OCI-LY3 (cell line): ENCODE measurements at regions not wholly inside any gene's neighbourhood (a gene's known extent, or its start where the extent isn't known, plus 50 kb on each side); places are given as distances from the start of the nearest gene placed in this dataset.

ENCODE experiments used
- H2AFZ ChIP-seq: fragments of 200-600, 300-600 bp; shearing (Covaris generic); 2 replicates; pipeline ENCODE4 v1.6.0; 2014; ENCODE audit warnings: antibody characterized with exemption, low read depth, low read length
- H3K27ac ChIP-seq: fragments of 200-600, 300-600 bp; sonication (generic); 2 replicates; pipeline ENCODE4 v1.5.1; 2014; ENCODE audit warnings: mild to moderate bottlenecking, low read length, moderate library complexity, mixed read lengths
- H3K27me3 ChIP-seq: fragments of 200-600, 300-600 bp; sonication (generic); 2 replicates; pipeline ENCODE4 v1.6.1; 2014; ENCODE audit warnings: low read depth, low read length, mixed read lengths
- H3K36me3 ChIP-seq: fragments of 200-600, 300-600 bp; sonication (generic); replicated peaks from 2 replicates; pipeline ENCODE3; 2014; ENCODE audit warnings: low read depth, low read length, mixed read lengths
- H3K4me1 ChIP-seq: fragments of 300-600, 200-600 bp; sonication (generic); 2 replicates; pipeline ENCODE4 v1.6.1; 2014; ENCODE audit warnings: low read length, mixed read lengths
- H3K4me2 ChIP-seq: fragments of 200-600, 300-600 bp; sonication (generic); 2 replicates; pipeline ENCODE4 v1.6.1; 2014; ENCODE audit warnings: low read length, mixed read lengths
- H3K4me3 ChIP-seq: fragments of 300-600, 200-600 bp; sonication (generic); 2 replicates; pipeline ENCODE4 v1.5.1; 2014; ENCODE audit warnings: antibody characterized with exemption, mild to moderate bottlenecking, low read length, moderate library complexity
- H3K79me2 ChIP-seq: fragments of 300-600, 200-600 bp; shearing (Covaris generic); 2 replicates; pipeline ENCODE4 v1.6.1; 2014; ENCODE audit warnings: mild to moderate bottlenecking, low read length, mixed read lengths
- H3K9ac ChIP-seq: fragments of 300-600, 200-600 bp; shearing (Covaris generic); 2 replicates; pipeline ENCODE4 v1.6.0; 2014; ENCODE audit warnings: mild to moderate bottlenecking, low read length, moderate library complexity
- H3K9me3 ChIP-seq: fragments of 200-600, 300-600 bp; shearing (Covaris generic); 2 replicates; pipeline ENCODE4 v1.6.1; 2014; ENCODE audit warnings: low read length, mixed read lengths; ENCODE audit not compliant: insufficient read depth
- H4K20me1 ChIP-seq: fragments of 200-600, 300-600 bp; sonication (generic); 2 replicates; pipeline ENCODE4 v1.6.1; 2016; ENCODE audit warnings: low read length, mixed read lengths; ENCODE audit not compliant: insufficient read depth
- CTCF ChIP-seq: fragments of 200-600, 300-600 bp; sonication (generic); IDR thresholded peaks from 2 replicates; pipeline ENCODE4 v1.5.1; 2014; ENCODE audit warnings: antibody characterized with exemption, low read length, low read depth
- EZH2phosphoT487 ChIP-seq: fragments of 200-600 bp; shearing (Covaris generic); IDR thresholded peaks from 2 replicates; pipeline ENCODE4 v1.6.1; 2018; ENCODE audit warnings: antibody characterized with exemption, mixed run types, low read depth

DNA sequence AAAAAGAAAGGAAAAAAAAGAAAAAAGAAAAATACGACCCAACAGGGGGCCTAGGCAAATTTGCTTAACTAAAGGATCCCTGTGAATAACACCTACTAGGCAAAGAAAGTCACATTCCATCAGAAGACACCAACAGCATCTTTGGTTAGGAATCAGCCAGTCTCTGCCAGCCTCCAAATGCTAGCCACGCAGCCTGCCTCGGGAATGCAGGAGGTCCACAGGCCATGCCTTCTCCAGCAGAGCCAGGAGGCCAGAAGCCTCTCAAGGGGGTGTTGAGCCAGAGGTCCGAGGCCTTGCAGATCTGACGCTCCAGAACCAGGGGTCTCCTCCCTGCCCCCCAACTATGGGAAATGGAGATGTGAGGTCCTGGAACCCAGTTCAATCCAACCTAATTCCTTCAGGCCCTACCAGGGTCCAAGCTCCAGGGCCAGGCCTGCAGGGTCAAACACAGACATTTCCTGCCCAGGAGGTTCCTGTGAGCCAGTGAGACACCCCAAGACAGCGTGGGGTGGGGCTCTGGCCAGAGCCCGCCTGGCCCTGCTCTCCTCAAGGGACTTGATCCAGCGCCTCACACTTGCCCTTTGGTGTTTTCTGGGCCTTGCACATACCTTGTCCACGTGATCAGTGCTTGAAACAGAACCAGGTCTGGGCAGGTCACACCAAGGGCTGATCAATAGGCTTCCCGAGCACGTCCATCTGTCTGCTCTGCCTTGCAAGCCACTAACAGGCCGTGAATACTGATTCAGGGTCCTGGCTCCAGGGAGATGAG lies 289.6 kb upstream of the ID2 start:
- Histone ChIP-seq H3K4me1 (peaks cover 55% of the 10 kb centered on the region), H3K79me2 (no peaks in the 10 kb centered on the region), H3K9me3 (0 out of 2 replicates have a peak, but pooled peaks cover 8% of the 10 kb centered on the region), H3K27ac (no peak overlapping the region), H3K4me2 (no peak overlapping the region), H3K4me3 (no peak overlapping the region), H2AFZ (no peak overlapping the region), H4K20me1 (no peaks in the 10 kb centered on the region), H3K27me3 (no peaks in the 10 kb centered on the region), H3K9ac (no peak overlapping the region), H3K36me3 (peaks cover 7% of the 10 kb centered on the region)
- no peak for TF ChIP-seq EZH2phosphoT487
- no peak for TF ChIP-seq CTCF

DNA sequence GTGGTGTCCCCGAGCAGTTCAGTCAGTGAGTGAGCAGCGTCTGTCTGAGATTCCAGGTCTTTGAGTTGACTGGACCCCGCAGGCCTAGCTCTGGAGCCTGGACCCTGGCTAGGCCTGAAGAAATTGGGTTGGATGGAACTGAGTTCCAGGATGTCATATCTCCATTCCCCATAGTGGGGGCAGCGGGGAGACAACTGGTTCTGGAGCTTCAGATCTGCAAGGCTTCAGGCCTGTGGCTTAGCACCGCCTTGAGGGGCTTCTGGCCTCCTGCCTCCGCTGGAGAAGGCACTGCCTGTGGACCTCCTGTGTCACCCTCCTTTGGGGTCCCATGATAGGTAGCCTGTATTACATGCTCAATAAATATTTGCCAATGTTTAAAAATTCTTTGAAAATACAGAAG lies 288.4 kb upstream of the ID2 start:
- Histone ChIP-seq H3K4me1 (peaks cover 49% of the 10 kb centered on the region), H3K9ac (no peak overlapping the region), H3K9me3 (no peaks in the 10 kb centered on the region), H3K27ac (no peak overlapping the region), H4K20me1 (no peaks in the 10 kb centered on the region), H3K4me3 (no peak overlapping the region), H3K4me2 (no peak overlapping the region), H3K36me3 (no peaks in the 10 kb centered on the region), H3K79me2 (no peaks in the 10 kb centered on the region), H3K27me3 (no peaks in the 10 kb centered on the region), H2AFZ (no peak overlapping the region)
- no peak for TF ChIP-seq CTCF
- no peak for TF ChIP-seq EZH2phosphoT487

DNA sequence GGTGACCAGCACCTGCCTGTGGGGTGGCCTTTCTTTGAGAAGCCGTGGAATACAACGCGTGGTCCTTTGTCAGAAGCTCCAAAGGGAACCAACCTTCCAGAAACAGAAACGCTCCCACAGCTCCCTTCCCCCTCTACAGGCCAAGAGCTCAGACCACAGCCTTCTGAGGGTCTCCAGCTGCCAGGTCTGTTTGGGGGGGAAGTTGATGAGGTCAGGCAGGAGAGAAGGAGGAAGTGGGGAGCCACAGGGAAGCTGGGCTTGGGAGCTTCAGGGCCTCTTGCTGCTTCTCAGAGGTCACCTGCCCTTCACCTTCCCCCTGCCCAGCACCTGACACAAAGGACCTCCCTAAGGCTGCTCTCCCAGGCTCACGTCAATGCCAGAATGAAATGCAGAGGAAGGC lies 287.7 kb upstream of the ID2 start:
- H4K20me1 ChIP-seq, result no peaks in the 10 kb centered on the region
- TF ChIP-seq CTCF, result no peak
- TF ChIP-seq EZH2phosphoT487, result no peak
- H3K36me3 ChIP-seq, result no peaks in the 10 kb centered on the region
- H3K27ac ChIP-seq, result no peak overlapping the region
- H3K27me3 ChIP-seq, result no peaks in the 10 kb centered on the region
- H3K4me3 ChIP-seq, result no peak overlapping the region
- no peak overlapping the region for H3K9ac ChIP-seq
- peaks cover 42% of the 10 kb centered on the region for H3K4me1 ChIP-seq
- H2AFZ ChIP-seq, result no peak overlapping the region
- no peak overlapping the region for H3K4me2 ChIP-seq
- no peaks in the 10 kb centered on the region for H3K9me3 ChIP-seq
- no peaks in the 10 kb centered on the region for H3K79me2 ChIP-seq

DNA sequence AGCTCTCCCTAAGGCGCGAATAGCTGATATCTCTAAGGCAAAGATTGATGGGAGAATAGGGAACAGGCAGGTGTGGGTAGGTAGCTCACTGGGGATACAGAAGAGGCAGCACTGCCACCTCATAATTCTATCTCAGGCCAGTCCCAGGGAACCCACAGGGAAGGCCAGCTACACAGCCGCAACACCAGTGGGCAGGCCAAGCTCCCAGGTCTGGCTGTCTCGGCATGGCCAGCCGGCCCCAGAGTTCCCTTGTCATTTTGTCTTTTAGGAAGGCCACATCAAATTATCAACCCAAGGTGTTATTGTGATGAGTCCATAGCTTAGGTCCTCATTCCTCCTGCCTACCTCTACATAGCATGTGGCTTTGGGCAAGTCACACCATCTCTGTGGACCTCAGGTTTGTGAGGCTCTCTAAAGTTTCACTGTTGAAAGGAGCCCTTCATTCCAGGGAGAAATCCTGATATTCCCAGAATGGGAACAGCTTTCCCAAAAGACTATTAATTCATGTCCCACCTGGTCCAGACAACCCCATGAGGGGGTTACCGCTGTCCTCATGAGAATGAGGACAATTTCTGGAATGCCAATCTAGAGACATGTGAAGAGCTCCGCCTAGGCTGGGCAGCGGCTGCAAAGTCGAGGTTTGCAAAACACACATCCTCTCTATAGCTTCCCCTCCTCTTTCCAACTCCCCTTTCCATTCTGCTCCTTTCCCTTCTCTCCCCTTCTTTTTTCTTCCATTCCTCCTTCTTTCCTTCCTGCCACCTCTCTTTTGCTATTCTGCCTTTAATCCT lies 287.1 kb upstream of the ID2 start:
- Histone ChIP-seq H3K4me1 (peaks cover 36% of the 10 kb centered on the region), H3K27me3 (no peaks in the 10 kb centered on the region), H3K27ac (no peak overlapping the region), H3K36me3 (no peaks in the 10 kb centered on the region), H4K20me1 (no peaks in the 10 kb centered on the region), H3K4me2 (no peak overlapping the region), H3K9me3 (no peaks in the 10 kb centered on the region), H3K79me2 (no peaks in the 10 kb centered on the region), H2AFZ (no peak overlapping the region), H3K4me3 (no peak overlapping the region), H3K9ac (no peak overlapping the region)
- TF ChIP-seq EZH2phosphoT487 (no peak), CTCF (no peak)
